ENCODE measurements at regions not wholly inside any gene's neighbourhood (a gene's known extent, or its start where the extent isn't known, plus 50 kb on each side); places are given as distances from the start of the nearest gene placed in this dataset.
"Not testable (repeated sequence)": the region's sequence is repeated elsewhere in the genome, so short reads cannot be mapped to it uniquely, and the experiment has no call there.

GRCh38 chr3:6739288-6739687 lies 121.6 kb upstream of the GRM7 start:
- no peak for DNase-seq

- no peak for DNase-seq
These were observed 117.7 kb upstream of the GRM7 start for GRCh38 chr3:6743067-6743720.

- no peak for DNase-seq
These were observed 114.5 kb upstream of the GRM7 start for GRCh38 chr3:6746443-6746842.

GRCh38 chr3:6747017-6747416 lies 113.9 kb upstream of the GRM7 start:
- no peak for DNase-seq

- no peak for DNase-seq
These were observed 110.1 kb upstream of the GRM7 start for GRCh38 chr3:6750782-6751181.

GRCh38 chr3:6753536-6753935 lies 107.4 kb upstream of the GRM7 start:
- no peak for DNase-seq

- DNase-seq, result not testable (repeated sequence)
These were observed 91.2 kb upstream of the GRM7 start for GRCh38 chr3:6769532-6770396.

- DNase-seq, result no peak
These were observed 90.6 kb upstream of the GRM7 start for GRCh38 chr3:6770397-6770690.

- no peak for DNase-seq
These were observed 89.7 kb upstream of the GRM7 start for GRCh38 chr3:6771171-6771570.

GRCh38 chr3:6779140-6779539 lies 81.8 kb upstream of the GRM7 start:
- DNase-seq, result no peak

- DNase-seq, result no peak
These were observed 79.8 kb upstream of the GRM7 start for GRCh38 chr3:6781092-6781491.

GRCh38 chr3:6785726-6786125 lies 75.2 kb upstream of the GRM7 start:
- DNase-seq, result no peak

GRCh38 chr3:6791161-6791560 lies 69.8 kb upstream of the GRM7 start:
- no peak for DNase-seq

- peak; percentile 44 for DNase-seq
These were observed 61.5 kb upstream of the GRM7 start for GRCh38 chr3:6799264-6799915.

GRCh38 chr3:6803619-6804018 lies 57.3 kb upstream of the GRM7 start:
- DNase-seq, result no peak

GRCh38 chr3:6805236-6805635 lies 55.7 kb upstream of the GRM7 start:
- no peak for DNase-seq

- no peak for DNase-seq
These were observed 53.9 kb upstream of the GRM7 start for GRCh38 chr3:6806991-6807390.

GRCh38 chr3:6807967-6808588 lies 52.8 kb upstream of the GRM7 start:
- no peak for DNase-seq

GRCh38 chr3:6809349-6809748 lies 51.6 kb upstream of the GRM7 start:
- no peak for DNase-seq

Data from right forelimb (tissue), 1 donor.